NCI-H2227 (cell line): ENCODE measurements at regions not wholly inside any gene's neighbourhood (a gene's known extent, or its start where the extent isn't known, plus 50 kb on each side); places are given as distances from the start of the nearest gene placed in this dataset.
"Not testable (repeated sequence)": the region's sequence is repeated elsewhere in the genome, so short reads cannot be mapped to it uniquely, and the experiment has no call there.

Experiments used
- DNase-seq: peaks from one replicate; lab custom pipeline; 2025; ENCODE audit not compliant: unreplicated experiment; lab: John Stamatoyannopoulos, UW

DNA sequence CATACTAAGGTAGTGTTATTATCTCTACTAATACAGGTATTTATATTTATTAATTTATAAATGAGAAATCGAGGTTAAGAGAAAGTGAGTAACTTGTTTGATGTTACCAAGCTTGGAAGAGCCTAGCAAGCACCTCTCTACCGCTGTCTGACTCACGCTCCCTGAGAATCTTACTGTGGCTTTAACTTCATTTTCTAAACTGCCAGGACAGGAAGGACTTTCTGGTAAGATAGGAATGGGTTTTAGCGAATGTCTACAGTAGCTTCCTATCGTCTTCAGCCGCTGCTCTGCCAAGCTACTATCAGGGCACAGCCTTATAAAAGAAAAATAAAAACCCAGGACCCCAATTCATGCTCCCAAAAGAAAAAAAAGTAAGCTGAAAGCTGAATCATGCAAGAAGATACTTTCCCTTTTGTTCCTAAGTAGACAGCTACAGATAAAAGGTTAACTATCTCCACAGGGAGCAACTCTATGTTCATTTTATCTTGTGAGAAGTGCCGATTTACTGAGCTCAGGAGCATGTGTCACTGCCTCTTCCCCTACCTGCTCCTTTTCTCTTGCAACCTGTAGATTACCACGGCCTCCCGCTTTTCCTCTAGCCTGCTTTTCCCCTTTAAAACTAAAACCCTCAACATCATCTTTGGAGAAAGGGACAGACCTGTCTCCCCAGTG, 60.2 kb downstream of the THNSL1 start:
- DNase-seq = peak; percentile 14

DNA sequence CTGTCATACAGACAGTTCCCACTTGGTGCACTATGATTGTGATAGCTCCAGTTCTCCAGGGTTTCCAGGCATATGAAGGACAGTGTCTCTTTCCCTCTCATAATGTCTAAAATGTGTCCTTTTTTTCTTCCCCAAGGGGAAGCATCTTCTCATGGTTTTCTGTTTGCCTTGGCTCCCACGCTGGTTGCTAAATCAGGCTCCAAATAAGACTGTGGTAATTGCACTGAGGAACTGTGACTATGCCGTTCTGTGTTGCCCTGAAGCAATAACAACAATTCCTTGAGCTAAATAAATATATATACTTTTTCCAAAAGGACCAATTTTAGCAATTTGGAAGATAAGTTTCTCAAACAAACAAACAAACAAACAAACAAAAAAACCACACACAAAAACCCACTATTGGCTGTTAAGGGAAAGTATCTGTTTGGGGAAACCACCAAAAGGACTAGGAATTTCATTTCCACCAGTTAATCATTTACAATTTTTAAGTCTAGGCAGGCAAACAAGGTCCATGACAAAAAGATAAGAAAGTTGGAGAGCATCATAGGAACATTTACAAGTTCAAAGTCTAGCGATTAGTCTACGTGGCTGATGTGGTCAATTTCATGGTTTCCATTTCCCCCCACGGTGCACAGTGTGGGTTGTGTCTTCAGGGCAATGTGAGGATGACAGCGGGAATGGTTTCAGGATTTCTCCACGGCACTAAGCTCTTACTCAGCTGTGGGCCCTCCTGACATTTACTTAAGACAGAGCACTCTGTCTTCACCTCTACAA, 62.4 kb downstream of the THNSL1 start:
- no peak for DNase-seq

DNA sequence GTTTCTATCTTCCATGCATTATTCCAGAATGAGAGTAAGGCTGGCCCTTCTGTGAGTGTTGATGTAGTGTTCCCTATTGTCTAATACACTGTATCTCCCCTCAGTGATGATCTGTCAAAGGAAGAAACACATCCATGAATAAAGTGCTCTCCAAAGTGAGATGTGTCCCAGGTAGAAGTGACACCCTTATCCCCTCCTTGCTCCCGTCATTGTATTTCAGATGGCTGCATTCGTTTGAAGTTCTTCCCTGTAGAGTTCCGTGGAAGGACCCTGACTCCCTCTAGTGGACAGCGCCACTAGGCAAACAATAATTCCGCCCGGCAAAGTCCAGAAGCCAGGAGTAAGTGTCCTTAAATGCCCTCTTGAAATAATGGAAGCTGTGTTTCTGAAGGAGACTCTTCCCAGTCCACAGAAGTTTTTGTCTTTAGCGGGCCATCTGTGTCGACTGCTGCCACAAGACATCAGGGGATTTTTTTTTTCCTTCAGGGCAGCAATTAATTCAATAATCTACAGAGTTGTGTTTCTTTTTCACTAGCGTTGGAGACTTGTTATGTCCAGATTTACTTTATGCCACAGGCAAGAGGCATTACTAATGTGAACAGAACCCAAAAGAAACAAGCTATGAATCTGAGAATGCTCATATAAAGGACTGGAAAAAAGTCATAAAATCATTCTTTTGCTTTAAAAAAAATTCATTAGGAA, 64.6 kb downstream of the THNSL1 start:
- peak; percentile 89 for DNase-seq

DNA sequence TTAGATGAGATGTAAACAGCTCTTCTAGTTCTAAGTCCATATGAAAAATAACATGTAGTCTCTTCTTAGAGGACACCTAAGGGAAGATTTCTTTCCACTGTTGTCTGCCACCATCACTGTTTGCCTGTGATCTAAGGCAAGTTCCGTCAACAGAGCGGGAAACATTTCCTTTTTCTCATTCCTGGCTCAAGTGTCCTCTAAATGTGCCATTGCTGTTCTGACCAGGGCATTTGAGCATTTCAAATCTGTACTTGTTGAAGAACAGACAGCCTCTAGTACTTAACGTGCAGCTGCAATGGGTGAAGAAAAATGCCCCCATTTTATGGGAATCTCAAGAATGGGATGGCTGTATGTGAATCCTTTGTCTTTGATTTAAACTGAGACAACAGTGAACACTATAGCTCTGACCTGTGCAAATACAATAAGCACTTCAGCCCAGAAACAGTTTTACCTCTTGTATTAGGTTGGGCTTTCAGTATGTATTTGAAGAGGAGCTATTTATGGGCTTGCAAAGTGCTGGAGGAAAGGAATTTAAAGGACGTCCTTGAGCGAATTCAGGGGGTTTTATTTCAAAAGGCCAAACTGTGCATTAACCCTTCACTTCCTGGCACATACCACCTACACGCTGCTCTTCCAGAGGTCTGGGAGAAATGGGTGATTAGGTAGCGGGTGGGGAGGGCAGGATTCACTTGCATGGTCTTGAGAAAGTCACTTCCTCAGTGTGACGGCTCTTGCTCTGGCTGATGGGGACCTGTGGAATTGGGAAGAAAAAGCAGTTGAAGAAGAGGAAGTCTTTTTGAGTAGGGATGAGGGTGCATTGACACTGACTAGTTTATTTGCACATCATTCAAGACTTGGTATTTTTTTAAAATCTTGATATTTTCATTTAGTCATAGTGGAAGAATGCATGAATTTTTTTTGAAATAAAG, 66.1 kb downstream of the THNSL1 start:
- peak; percentile 60 for DNase-seq

DNA sequence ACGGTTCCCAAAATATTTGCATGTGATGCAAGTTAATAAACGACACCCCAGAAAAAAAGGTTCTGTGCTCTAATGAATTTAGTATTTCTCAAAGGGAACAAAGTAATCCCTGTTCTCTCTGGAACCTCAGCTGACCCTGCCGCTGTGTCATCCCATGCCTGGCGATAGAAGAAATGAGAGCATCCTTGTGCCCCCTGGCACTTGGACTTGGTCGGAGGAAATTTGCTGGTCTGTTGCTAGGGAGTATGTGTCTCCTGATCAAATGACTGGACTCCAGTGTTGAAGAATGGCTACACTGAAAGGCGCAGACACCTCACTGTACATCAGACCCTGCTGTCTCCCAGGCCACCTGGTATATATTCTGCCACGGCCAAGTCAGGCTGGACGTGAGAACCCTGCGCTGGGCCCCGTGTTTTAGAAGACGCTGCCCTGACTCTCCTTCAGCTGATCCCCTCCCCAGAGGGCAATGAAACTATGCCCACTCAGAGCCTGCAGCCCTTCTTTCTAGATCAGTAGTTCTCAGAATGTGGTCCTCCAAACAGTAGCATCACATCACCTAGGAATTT, 67.2 kb downstream of the THNSL1 start:
- DNase-seq = no peak

DNA sequence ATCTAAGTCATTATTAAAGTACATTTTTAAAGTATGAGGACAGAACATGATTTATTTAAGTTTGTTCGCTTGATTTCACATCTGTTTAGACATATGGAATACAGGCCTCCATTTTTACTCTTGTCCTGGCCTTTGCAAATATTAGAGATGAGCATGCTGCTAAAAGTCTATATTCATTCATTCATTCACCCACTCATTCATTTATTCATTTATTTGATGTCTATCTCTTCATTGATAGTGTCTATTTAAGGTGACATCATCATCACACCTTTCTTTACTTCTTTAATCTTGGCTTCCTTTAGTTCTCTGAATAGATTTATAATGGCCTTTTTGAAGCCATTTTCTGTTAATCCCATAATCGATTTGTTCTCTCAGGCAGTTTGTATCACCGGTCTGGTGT, 68.0 kb downstream of the THNSL1 start:
- no peak for DNase-seq

DNA sequence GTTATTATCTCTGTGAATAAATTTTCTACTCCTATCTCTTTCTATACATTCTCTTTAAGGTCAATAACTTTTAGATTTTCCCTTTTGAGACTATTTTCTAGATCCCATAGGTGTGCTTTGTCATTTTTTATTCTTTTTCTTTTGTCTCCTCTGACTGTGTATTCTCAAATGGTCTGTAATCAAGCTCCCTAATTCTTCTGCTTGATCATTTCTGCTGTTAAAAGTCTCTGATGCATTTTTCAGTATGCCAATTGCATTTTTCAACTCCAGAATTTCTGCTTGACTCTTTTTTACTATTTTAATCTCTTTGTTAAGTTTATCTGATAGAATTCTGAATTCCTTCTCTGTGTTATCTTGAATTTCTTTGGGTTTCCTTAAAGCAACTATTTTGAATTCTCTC, 78.2 kb downstream of the THNSL1 start:
- DNase-seq = no peak

DNA sequence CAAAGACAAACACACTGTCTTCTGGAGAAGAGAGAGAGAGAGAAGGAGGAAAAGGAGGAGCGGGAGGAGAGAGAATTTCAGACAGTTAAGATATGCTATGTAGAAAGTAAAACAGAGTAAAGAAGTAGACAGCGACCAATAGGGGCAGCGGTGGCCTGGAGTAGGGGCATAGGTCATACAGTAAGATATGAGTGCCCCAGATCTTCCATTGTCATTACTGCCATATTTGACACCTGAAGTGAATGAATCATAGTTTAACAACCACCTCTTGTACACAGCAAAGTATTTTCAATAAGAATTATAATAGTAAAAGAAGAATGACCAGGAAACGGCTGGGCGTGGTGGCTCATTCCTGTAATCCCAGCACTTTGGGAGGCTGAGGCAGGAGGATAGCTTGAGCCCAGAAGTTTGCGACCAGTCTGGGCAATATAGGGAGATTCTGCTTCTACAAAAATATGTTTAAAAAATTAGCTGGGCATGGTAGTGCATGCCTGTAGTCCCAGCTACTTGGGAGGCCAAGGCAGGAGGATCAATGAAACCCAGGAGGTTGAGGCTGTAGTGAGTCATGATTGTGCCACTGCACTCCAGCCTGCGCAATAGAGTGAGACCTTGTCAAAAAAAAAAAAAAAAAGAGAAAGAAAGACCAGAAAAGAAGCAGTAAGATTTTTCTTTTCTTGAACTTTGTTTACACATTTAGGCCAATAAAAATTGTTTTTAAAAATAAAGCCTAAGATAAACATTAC, 77.0 kb upstream of the GPR158 start:
- no peak for DNase-seq

DNA sequence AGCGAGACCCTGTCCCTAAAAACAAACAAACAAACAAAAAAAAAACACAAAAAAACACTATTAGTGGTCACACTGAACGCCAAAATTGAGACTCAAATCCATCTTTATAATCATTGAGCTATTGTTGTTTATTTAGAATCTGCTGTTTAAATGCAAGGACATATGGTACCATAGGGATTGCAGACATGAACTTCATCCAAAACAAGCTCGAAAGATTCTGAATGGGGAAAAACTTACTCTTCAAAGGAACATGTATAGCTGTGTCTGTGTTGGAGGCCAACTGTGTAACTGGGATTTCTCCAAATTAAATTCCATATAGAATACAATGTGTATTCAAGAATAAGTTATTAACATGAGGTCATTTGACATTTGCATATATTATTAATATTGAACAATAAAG, 74.7 kb upstream of the GPR158 start:
- DNase-seq = no peak

DNA sequence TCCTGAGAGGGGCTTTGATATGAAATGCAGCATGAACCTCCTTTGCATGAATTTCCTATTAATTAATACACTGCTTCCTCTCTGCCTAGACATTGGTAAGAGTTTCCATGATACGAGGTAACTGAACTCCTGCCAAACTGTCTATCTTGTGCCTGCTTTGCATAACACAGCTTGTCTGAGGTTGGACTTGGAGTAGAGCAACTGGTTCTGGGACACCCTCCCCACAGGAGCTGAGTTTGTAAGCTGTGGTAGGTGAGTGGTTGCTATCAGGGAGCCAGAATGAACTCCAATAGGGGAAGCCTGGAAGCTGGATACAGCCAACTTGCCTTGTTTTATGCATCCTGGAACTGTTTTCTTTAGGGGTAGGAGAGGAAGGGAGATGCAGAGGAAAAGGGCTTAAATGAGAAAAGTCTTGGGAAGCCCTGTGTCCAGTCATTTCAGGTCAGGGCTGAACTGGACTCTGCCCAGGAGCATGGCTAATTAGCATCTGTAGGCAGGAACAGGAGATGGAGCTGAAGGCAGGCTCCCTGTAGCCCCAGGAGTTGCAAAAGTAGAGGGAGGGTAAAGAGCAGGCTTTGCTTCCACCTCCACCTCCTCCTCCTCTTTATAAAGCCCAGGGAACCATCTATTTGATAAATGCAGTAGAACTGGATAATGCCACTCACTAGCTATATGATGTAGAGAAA, 73.2 kb upstream of the GPR158 start:
- DNase-seq = no peak

DNA sequence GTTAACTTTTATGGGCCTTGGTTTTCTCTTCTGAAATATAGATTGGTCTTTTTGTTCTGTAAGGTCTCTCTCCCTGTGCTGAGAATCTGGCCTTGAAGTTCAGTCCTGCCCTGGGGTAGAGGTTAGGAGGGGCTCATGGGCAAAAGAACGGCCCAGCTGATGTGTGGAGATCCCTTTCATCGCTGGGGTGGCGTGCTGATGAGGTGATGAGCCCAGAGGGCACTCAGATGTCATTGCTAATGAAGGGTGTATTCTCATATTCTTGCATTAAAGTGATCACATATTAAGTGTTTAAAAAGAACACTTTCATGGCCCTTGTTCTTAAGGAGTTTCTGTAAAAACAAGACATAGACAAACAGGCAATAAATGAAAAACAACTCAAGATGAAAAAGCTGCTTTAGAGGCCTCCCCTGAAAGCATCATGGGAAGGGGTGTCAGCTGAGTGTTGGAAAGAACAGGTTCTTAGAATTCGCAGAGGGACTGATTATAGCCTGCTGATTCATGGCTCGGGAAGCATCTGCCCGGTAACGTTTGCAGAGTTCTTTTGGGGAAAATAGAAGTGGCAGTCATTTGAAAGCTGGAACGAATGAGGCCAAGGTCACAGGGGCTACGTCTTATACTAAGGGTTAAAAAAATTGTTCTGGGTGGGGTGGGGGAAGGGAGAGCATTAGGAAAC, 72.5 kb upstream of the GPR158 start:
- no peak for DNase-seq

DNA sequence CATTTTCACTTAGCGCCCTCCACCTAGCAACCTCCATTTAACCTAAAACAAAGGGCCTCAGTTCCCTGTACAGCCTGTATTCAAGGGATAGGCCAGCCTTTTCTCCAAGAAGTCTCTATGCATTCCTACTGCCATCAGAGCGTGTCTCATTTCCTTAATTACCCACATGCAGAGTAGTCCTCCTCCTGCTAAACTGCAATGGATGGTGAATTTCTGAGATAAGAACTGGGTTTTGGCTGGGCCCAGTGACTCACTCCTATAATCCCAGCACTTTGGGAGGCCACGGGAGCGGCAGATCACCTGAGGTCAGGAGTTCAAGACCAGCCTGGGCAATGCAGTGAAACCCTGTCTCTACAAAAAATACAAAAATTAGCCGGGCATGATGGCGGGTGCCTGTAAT, 71.1 kb upstream of the GPR158 start:
- DNase-seq = no peak

DNA sequence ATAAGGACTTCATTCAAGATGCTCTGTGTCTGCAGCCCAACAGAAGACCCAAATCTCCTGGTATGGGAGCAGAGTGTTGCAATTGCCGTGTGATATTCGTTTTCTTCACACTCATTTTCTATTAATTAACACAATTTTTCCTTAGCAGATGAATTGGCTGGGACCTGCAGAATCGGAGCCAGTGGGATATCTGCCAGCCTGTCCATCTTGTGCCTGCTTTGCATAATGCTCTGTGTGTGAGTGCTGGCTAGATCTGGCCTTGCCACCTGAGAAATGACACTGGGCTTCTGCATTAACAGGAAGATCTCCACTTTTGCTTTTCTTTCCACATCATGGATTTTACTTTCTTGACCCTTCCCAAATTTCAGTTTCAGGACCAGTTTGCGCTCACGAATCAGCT, 70.4 kb upstream of the GPR158 start:
- DNase-seq = no peak

DNA sequence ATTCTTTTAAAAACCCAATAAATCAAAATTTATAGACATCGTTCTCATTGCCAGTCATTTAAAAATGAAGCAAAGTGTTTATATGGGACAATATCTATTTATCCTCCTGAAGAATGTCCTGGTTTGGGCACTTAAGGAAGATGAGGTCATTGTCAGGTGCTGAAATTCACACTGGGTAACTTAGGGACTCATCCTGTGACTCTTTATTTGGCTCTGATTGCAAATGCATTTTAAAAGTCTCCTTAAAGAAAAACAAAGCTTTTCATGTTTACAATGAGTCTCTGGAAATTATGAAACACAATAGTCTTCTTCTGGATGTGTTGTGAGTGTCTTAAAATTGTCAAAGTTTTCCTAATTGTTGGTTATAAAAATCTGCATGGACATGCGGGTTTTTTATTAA, 69.5 kb upstream of the GPR158 start:
- DNase-seq = no peak

DNA sequence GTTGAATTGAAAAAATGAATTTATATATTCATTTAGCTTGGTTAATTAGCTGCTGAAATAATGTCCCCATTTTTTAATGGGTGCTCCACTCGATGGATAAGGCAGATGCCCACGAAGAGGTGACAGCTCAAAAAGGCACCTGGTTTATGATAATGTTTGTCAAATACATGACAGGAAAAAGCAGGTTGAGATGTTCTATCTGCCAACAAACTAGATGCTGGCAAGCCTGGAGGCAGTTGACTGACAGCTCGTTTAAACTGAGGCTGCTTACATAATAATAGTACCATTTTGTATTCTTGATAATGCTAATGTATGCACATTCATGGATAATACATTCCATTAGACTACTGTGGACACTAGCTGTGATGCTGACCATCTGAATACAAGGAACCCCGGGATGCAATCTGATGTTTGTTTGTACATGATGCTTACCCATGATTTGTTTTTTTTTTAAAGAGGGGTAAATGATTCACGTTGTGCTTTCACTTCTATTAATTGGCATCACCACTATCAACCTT, 69.0 kb upstream of the GPR158 start:
- DNase-seq = no peak

DNA sequence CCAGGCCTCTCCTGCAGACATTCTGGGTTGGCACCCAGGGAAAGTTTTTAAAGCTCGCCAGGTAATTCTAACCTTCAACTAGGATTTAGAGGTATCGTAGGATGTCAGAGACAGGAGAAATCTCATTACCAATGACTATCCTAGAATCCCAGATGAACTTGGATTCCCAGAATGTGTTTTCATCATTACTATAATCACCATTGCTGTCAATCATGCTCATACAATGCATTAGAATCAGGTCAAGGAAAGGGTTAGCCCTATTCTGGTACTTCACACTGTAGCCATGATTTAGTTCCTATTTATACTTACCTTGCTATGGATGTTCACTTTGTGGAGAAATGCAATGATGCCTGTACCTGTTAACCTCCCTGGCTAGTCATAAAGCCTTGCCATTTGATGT, 67.0 kb upstream of the GPR158 start:
- peak; percentile 6 for DNase-seq

DNA sequence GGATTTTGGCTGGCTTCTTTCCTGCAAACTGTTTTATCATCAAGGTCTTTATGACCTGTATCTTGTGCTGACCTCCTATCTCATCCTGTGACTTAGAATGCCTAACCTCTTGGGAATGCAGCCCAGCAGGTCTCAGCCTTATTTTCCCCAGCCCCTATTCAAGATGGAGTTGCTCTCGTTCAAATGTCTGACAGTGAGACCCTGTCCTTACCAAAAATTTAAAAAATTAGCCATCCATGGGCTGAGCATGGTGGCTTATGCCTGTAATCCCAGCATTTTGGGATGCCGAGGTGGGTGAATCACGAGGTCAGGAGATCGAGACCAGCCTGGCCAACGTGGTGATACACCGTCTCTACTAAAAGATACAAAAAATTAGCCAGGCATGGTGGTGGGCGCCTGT, 64.9 kb upstream of the GPR158 start:
- DNase-seq = not testable (repeated sequence)

DNA sequence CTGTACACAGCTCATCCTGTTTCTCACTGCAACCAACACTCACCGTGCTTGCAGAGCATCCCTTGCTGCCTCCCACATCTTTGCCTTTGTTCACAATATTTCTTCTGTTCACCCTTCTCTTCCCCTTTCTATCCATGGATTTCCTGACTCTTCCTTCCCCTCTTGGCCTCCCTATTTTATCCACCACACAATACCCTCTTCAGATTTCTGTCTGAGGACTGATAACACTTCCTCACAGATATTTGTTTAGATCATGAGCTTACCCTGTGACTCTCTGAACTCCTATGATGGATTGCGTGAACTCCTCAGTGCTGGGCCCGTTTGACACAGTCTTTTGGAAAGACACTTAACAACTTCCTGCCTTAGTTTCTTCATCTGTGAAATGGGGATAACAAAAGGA, 62.8 kb upstream of the GPR158 start:
- DNase-seq = no peak
